AG04449 (cell line): ENCODE measurements at regions not wholly inside any gene's neighbourhood (a gene's known extent, or its start where the extent isn't known, plus 50 kb on each side); places are given as distances from the start of the nearest gene placed in this dataset.

Experiments
- CTCF ChIA-PET: fragments of 350-600 bp; formaldehyde crosslinking; extraction: SDS; loops from one replicate; lab custom pipeline; 2021; ENCODE audit warnings: antibody characterized with exemption; lab: Yijun Ruan, JAX
- POLR2A ChIA-PET: fragments of 400-600, 350-600 bp; formaldehyde crosslinking; extraction: SDS; loops from one replicate; lab custom pipeline; 2020; ENCODE audit warnings: antibody characterized with exemption, inconsistent platforms; lab: Yijun Ruan, JAX
- DNase-seq: peaks from one replicate; pipeline ENCODE4 v3.0.0-alpha.2; 2010; ENCODE audit warnings: low read depth, low spot score
- H3K4me3 ChIP-seq: 2 replicates; pipeline ENCODE4 v1.5.1; 2011; ENCODE audit warnings: low read depth, mild to moderate bottlenecking, control low read depth, low read length
- TF ChIP-seq, protein P1 (sequence below): IDR thresholded peaks from one replicate; pipeline ENCODE4 v1.5.1; 2011; ENCODE audit warnings: mild to moderate bottlenecking, moderate library complexity, low read length, control low read depth, inconsistent platforms; ENCODE audit not compliant: insufficient read depth; ENCODE audit errors: missing control alignments

- TF ChIP-seq, protein P1, sequence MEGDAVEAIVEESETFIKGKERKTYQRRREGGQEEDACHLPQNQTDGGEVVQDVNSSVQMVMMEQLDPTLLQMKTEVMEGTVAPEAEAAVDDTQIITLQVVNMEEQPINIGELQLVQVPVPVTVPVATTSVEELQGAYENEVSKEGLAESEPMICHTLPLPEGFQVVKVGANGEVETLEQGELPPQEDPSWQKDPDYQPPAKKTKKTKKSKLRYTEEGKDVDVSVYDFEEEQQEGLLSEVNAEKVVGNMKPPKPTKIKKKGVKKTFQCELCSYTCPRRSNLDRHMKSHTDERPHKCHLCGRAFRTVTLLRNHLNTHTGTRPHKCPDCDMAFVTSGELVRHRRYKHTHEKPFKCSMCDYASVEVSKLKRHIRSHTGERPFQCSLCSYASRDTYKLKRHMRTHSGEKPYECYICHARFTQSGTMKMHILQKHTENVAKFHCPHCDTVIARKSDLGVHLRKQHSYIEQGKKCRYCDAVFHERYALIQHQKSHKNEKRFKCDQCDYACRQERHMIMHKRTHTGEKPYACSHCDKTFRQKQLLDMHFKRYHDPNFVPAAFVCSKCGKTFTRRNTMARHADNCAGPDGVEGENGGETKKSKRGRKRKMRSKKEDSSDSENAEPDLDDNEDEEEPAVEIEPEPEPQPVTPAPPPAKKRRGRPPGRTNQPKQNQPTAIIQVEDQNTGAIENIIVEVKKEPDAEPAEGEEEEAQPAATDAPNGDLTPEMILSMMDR, result no peak
- DNase-seq, result no peak
- no peak overlapping the region for H3K4me3 ChIP-seq
- CTCF ChIA-PET, result no interaction called here
- POLR2A ChIA-PET, result interaction anchor here (0.7 kb wide), 1 partner anchor 45 kb away, joined by 6 read pairs; no protein-coding TSS in a partner anchor
These were observed 74.6 kb downstream of the FEM1C start for GRCh38 chr5:115469904-115470516.

DNA sequence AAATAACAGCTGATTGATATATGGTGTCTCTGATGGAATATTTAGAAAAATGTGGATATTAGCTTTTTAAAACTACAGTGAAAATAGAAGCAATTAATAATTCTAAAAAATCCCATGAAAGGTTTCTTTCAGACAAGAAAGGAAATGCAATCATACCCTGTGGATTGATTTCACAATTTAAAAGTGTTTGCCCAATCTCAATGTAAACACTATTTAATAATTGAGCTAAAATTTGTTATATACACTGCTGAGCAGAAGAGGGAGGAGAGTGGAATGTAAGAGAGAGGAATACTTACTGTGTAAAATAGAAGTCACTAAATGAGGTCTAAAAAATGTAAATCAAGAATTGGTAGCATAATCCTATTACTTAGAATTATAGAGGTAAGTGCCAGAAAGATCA, 76.9 kb downstream of the FEM1C start:
- no peak for DNase-seq
- ChIA-PET POLR2A (no interaction called here), CTCF (interaction anchor here (1.2 to 1.6 kb wide), 2 partner anchors 10 to 91 kb away, joined by 3 to 5 read pairs; no protein-coding TSS in a partner anchor)
- H3K4me3 ChIP-seq, result no peak overlapping the region
- TF ChIP-seq, protein P1, result no peak

GRCh38 chr5:115465431-115465830, 79.1 kb downstream of the FEM1C start:
- no peak overlapping the region for H3K4me3 ChIP-seq
- ChIA-PET CTCF (no interaction called here), POLR2A (no interaction called here)
- TF ChIP-seq, protein P1, result no peak
- DNase-seq, result no peak

- no peak for DNase-seq
- ChIA-PET CTCF (interaction anchor here (0.9 kb wide), 1 partner anchor 8 kb away, joined by 4 read pairs; no protein-coding TSS in a partner anchor), POLR2A (no interaction called here)
- TF ChIP-seq, protein P1, result no peak
- H3K4me3 ChIP-seq, result no peak overlapping the region
These were observed 80.6 kb downstream of the FEM1C start for GRCh38 chr5:115463983-115464382.

DNA sequence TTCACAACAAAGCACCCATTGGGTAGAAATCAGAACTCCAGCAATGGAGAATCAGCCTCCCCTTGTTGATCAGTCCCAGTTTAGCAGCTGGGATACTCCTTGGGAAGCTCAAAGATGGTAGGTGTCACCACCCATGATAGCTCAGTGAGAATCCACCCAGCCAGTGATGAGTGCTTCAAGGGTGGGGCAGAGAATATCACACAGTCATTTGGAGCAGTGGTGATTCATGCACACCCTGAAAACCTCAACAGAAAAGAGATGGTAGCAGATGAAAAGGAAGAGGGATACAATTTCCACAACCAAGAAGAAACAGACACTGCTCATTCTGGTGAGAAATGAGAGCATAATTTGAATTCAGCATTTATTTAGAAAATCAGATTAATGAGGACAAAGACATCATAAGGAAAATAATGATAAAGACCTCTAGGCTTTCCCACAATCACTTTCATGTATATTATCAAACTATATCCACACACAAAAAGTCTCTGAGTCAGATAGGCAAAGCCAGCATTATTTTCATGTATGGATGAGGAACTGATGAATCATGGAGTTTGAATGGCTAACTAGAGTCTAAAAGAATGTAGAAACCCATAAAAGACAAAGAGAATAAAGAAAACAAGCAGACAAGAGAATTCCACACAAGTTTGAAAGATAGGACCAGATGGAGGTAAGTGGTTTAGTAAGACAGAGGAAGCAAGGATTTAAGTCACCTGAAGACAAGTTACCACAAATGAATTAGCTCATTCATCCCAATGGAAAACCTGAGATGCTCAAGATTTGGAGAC, 82.9 kb downstream of the FEM1C start:
- no peak for DNase-seq
- H3K4me3 ChIP-seq, result no peak overlapping the region
- POLR2A ChIA-PET, result interaction anchor here (0.7 to 2.6 kb wide), 4 partner anchors 47 to 95 kb away, joined by 3 to 10 read pairs (median 4); partner anchors contain the start of gene FEM1C
- TF ChIP-seq, protein P1, result no peak
- CTCF ChIA-PET, result no interaction called here

DNA sequence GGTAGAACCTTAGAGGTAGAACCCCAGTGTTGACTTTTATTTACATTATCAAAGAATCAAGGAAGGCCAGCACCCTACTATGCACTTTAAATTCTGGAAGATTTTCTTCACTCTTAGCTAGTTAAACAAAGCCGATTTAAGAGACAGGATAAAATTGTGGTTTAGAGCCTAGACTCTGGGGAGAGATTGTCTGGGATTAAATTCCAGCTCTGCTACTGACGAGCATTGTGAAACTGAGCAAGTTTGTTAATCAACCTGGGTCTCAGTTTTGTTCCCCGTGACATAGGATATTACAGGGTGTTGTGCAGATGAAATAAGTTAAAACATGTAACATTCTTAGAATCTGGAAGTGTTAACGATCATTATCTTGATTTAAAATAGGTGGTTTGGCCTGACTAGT, 83.5 kb downstream of the FEM1C start:
- ChIA-PET POLR2A (interaction anchor here (0.8 to 2.6 kb wide), 5 partner anchors 38 to 95 kb away, joined by 3 to 10 read pairs (median 3); partner anchors contain the start of gene FEM1C), CTCF (interaction anchor here (0.7 to 2.1 kb wide), 2 partner anchors 15 to 84 kb away, joined by 3 to 5 read pairs; no protein-coding TSS in a partner anchor)
- TF ChIP-seq, protein P1, result no peak
- DNase-seq, result no peak
- no peak overlapping the region for H3K4me3 ChIP-seq
